ENCODE measurements at regions not wholly inside any gene's neighbourhood (a gene's known extent, or its start where the extent isn't known, plus 50 kb on each side); places are given as distances from the start of the nearest gene placed in this dataset.
A peak's percentile ranks its signal among the peaks of the same experiment; 100 is the strongest.

GRCh38 chr2:120550282-120550681 is 185.4 kb upstream of the GLI2 start:
- POLR2A ChIA-PET = interaction anchor here (0.6 to 6.3 kb wide), 14 partner anchors 8 to 207 kb away, joined by 3 to 105 read pairs (median 4); no protein-coding TSS in a partner anchor
- WGBS (ENCODE audit: low lambda C conversion rate) = 89% methylated on average over 4 of the region's 4 CpGs
- intact Hi-C loops (cut with micrococcal nuclease; ENCODE audit: unreplicated experiment) = loop anchor here (5.0 kb wide), 3 partner anchors 48 to 153 kb away; no protein-coding TSS in a partner anchor

More at GRCh38 chr2:120550282-120550681, 185.4 kb upstream of the GLI2 start:
- CTCF ChIA-PET (ENCODE audit: low intra/inter-chr PET ratio, low total read pairs) = no interaction called here
- Histone ChIP-seq H3K27me3 (ENCODE audit: control insufficient read depth in 1 of 2, insufficient read depth in 2 of 2, low read length in 2 of 2) (no peaks in the 10 kb centered on the region), H3K4me2 (ENCODE audit: low read depth, low read length) (peak overlapping the region; percentile 46; the same call in 1 of the 2 replicates), H4K20me1 (ENCODE audit: insufficient read depth, low read length) (no peaks in the 10 kb centered on the region), H2AFZ (ENCODE audit: low read length) (no peak overlapping the region), H3K9ac (ENCODE audit: insufficient read depth, low read depth, low read length) (no peak overlapping the region), H3K4me3 (replicated peaks in 1 of 3; ENCODE audit: insufficient read depth in 1 of 3, low read depth in 2 of 3, low read length in 3 of 3) (no peak overlapping the region), H3K4me1 (ENCODE audit: insufficient read depth, low read length) (peaks cover 100% of the 10 kb centered on the region), H3K79me2 (ENCODE audit: insufficient read depth, low read length) (no peaks in the 10 kb centered on the region), H3K27ac (ENCODE audit: extremely low read length, insufficient read depth, low read length) (peak overlapping the region; percentile 70), H3K36me3 (replicated peaks in 1 of 2; ENCODE audit: control insufficient read depth in 1 of 2, insufficient read depth in 2 of 2, low read length in 2 of 2) (no peaks in the 10 kb centered on the region), H3K9me3 (ENCODE audit: low read length) (no peaks in the 10 kb centered on the region)
- ATAC-seq = no peak
- FAIRE-seq = no peak
- in situ Hi-C loops (cut with HindIII; ENCODE audit: extremely low pct_ligation_motif_present, low pct_unique_long_range_greater_than_20kb) = loop anchor here (5.0 to 10.0 kb wide), 3 partner anchors 33 to 208 kb away; no protein-coding TSS in a partner anchor
- no peak for DNase-seq (ENCODE audit: low spot score)
- no TSS peak for BruUV-seq (replicated peaks)
- TF ChIP-seq NR2F2 (IDR thresholded peaks at IDR 0.05; ENCODE audit: borderline replicate concordance, low read depth) (no peak), ZNF605 (CRISPR knock-in tag; IDR thresholded peaks at IDR 0.05) (peak; percentile 69; the same call in 1 of the 2 replicates), PRPF4 (IDR thresholded peaks at IDR 0.05; ENCODE audit: low read depth, low read length, poor library complexity, severe bottlenecking) (no peak), ZNF646 (CRISPR knock-in tag; IDR thresholded peaks at IDR 0.05) (0 out of 2 replicates have a peak, but pooled peaks have one; percentile 30), ZNF547 (CRISPR knock-in tag; IDR thresholded peaks at IDR 0.05) (0 out of 2 replicates have a peak, but pooled peaks have one; percentile 6), ZC3H13 (CRISPR knock-in tag; IDR thresholded peaks at IDR 0.05) (0 out of 2 replicates have a peak, but pooled peaks have one; percentile 19)
